Activated T-helper 2 cell treated with anti-CD3 and anti-CD28 coated beads, Interferon-gamma antibody, Interleukin-2, Interleukin-4, amounts not matched to agents 10 μg/mL and 5 μg/mL and 100 μg/mL, durations not matched to agents 14 hours and 24 hours and 36 hours (primary cell): ENCODE measurements at regions not wholly inside any gene's neighbourhood (a gene's known extent, or its start where the extent isn't known, plus 50 kb on each side); places are given as distances from the start of the nearest gene placed in this dataset.
"Not testable (repeated sequence)": the region's sequence is repeated elsewhere in the genome, so short reads cannot be mapped to it uniquely, and the experiment has no call there.

Source experiments
- DNase-seq: peaks from one replicate; pipeline ENCODE4 v3.0.0; 2021; ENCODE audit warnings: low spot score
- H3K27ac Mint-ChIP-seq: one replicate; pipeline ENCODE4 v1.8.0; 2021; ENCODE audit warnings: mixed read lengths
- H3K27me3 Mint-ChIP-seq: one replicate; pipeline ENCODE4 v1.8.0; 2021; ENCODE audit warnings: low read depth, mixed read lengths
- H3K36me3 Mint-ChIP-seq: one replicate; pipeline ENCODE4 v1.8.0; 2021; ENCODE audit warnings: low read depth, mixed read lengths
- H3K4me1 Mint-ChIP-seq: one replicate; pipeline ENCODE4 v1.8.0; 2021; ENCODE audit warnings: low read depth, mixed read lengths
- H3K4me3 Mint-ChIP-seq: one replicate; pipeline ENCODE4 v1.8.0; 2021; ENCODE audit warnings: low read depth, mild to moderate bottlenecking, moderate library complexity, mixed read lengths
- H3K9me3 Mint-ChIP-seq: one replicate; pipeline ENCODE4 v1.8.0; 2021; ENCODE audit warnings: mixed read lengths
- intact Hi-C: fragments of 100-400 bp; cut with micrococcal nuclease; formaldehyde crosslinking; loops from one replicate; pipeline ENCODE4 v1.15.1; 2023

DNA sequence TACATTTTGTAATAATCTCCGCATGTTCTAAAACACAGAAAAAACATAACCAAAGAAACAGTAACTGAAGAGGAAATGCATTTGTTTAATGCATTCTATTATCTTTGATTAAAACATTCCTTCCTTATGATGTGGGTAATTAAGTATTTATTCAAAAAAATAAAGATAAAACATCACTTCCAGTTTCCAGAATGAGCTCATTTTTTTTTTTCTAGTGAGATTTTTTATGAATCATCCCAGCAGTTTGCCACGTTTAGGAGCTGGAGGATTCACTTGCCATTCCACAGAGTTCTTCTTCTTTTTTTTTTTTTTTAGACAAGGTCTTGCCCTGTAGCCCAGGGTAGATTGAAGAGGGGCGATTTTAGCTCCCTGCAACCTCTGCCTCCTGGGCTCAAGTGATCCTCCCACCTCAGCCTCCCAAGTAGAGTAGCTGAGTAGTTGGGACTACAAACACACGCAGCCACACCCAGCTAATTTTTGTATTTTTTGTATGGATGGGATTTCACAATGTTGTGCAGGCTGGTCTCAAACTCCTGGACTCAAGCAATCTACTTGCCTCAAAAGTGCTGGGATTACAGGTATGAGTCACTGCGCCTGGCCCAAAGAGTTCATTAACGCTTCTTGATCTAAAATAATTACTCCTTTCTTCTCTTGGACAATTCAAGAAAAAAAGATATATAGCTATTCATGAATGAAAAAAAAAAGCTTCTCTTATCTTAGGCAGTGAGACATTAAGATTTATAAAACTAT is 177.3 kb downstream of the DKK1 start:
- intact Hi-C loops: no loop called here
- Mint-ChIP-seq H3K4me1 (no peaks in the 10 kb centered on the region), H3K27me3 (no peaks in the 10 kb centered on the region), H3K4me3 (no peak overlapping the region), H3K9me3 (peaks cover 7% of the 10 kb centered on the region), H3K36me3 (no peaks in the 10 kb centered on the region), H3K27ac (no peak overlapping the region)
- DNase-seq: no peak

DNA sequence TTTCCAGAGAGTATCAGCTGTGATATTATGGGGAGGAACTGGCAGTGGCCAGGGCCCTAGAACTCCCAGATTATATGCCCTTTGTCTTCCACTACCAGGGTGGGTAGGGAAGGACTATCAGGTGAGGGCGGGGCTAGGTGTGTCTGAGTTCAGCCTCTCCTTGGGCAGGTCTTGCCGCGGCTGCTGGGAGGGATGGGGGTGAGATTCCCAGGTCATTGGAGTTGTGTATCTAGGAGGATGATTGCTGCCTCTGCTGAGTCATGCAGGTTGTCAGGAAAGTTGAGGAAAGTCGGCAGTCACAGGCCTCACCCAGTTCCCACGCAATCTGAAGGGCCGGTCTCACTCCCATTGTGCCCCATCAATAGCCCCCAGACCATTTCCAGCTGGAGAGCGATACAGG is 185.2 kb downstream of the DKK1 start:
- Mint-ChIP-seq H3K4me1 (no peaks in the 10 kb centered on the region), H3K9me3 (peaks cover 38% of the 10 kb centered on the region), H3K27me3 (no peaks in the 10 kb centered on the region), H3K36me3 (no peaks in the 10 kb centered on the region), H3K4me3 (no peak overlapping the region), H3K27ac (no peak overlapping the region)
- no peak for DNase-seq
- intact Hi-C loops: no loop called here

DNA sequence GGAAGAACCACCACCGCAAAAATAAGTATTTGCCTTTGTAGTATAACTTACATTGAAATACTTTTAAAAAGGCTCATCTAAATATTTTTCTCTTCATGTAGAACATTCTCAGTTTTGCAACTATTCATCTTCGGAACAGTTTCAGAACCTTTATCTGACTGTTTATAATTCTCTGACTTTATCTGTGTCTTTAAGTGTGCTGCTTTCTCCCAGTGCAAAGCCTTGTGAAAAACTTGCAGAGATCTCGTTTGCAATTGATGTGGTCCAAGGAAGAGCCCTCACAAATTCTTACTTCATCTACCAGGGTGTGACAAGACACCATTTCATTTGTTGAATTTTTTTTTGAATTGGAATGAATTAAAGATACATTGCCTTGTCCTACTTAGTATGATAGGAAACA is 186.4 kb downstream of the DKK1 start:
- no peak overlapping the region for H3K27ac Mint-ChIP-seq
- H3K9me3 Mint-ChIP-seq: peaks cover 47% of the 10 kb centered on the region
- no peaks in the 10 kb centered on the region for H3K36me3 Mint-ChIP-seq
- intact Hi-C loops: no loop called here
- H3K4me1 Mint-ChIP-seq: no peaks in the 10 kb centered on the region
- no peak for DNase-seq
- H3K4me3 Mint-ChIP-seq: no peak overlapping the region
- no peaks in the 10 kb centered on the region for H3K27me3 Mint-ChIP-seq

DNA sequence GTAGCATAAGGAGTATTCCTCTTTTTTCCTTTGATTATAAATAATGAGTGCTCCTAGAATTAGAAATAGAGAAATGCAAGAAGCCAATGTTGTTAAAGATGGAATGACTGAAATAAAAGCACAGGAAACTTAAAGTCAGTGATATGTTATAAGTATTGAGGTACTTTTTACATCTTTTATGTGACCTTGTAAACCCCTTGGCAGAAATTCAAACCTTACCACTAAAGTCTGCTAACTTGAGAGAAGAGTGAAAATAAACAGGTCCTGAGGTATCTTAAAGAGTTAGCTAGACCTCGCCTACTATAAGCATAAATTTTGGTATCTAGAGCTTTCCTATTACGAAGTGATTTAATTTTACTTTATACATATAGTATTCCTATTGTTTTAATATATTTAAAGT is 188.2 kb downstream of the DKK1 start:
- H3K36me3 Mint-ChIP-seq: no peaks in the 10 kb centered on the region

DNA sequence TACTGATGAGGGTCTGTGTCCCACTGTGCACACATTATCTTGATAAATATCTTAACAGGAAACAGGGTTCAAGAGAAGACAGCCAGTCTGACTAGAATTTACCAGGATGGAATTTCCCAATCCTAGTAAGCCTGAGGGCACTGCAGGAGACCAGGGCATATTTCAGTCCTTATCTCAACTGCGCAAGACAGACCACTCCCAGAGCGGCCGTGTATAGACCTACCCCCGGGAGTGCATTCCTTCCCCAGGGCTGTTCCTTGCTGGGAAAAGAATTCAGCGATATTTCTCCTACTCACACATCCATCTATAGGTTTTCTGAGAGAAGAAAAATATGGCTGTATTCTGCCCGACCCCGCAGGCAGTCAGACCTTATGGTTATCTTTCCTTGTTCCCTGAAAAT is 191.3 kb downstream of the DKK1 start:
- intact Hi-C loops, H3K4me3 Mint-ChIP-seq, H3K4me1 Mint-ChIP-seq, H3K27me3 Mint-ChIP-seq, DNase-seq, H3K27ac Mint-ChIP-seq, H3K36me3 Mint-ChIP-seq: not testable (repeated sequence)
- H3K9me3 Mint-ChIP-seq: peaks cover 31% of the 10 kb centered on the region

More for the DNA sequence above, 188.2 kb downstream of the DKK1 start:
- no peak for DNase-seq
- Mint-ChIP-seq H3K4me1 (no peaks in the 10 kb centered on the region), H3K4me3 (no peak overlapping the region), H3K9me3 (peaks cover 37% of the 10 kb centered on the region), H3K27me3 (no peaks in the 10 kb centered on the region), H3K27ac (no peak overlapping the region)
- intact Hi-C loops: no loop called here

DNA sequence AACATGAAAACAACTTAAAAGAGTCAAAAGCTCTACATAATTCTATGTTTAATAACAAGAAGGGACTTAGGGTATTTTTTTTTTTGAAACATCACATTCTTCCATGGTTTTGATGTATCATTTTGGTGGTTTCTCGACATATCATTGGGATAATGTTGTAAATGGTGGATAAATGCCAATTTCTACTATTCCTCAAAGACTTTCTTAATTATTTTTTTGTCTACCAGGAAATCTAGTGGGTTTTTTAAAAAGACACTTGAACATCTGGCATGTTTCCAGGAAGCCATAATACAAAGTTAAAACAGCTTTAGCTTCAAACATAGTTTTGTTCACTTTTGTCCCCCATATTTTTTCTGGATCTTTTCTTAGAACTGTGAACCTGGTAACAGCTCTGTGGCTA is 200.4 kb downstream of the DKK1 start:
- H3K4me3 Mint-ChIP-seq: no peak overlapping the region
- no peak for DNase-seq
- H3K27ac Mint-ChIP-seq: no peak overlapping the region
- no peaks in the 10 kb centered on the region for H3K36me3 Mint-ChIP-seq
- H3K9me3 Mint-ChIP-seq: peaks cover 25% of the 10 kb centered on the region
- H3K27me3 Mint-ChIP-seq: no peaks in the 10 kb centered on the region
- intact Hi-C loops: no loop called here
- no peaks in the 10 kb centered on the region for H3K4me1 Mint-ChIP-seq

DNA sequence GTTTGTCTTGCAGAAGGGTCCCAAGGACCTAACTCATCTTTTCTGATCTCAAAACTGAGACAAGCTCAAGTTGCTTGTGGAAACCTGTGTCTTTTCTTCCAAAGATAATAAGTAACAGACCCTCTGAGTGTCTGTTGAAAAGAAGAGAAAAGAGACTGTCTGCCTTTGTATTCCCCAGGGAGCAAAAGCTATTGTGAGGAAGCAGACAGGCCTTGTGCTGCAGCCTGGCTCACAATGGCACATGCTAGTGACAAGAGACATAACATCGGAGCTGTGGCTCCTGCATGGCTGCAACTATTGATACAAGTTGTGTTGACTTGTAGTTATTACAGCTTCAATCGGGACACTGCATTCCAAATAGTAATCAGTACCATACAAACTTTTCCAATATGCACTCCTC is 202.9 kb downstream of the DKK1 start:
- no peaks in the 10 kb centered on the region for H3K27me3 Mint-ChIP-seq
- H3K4me1 Mint-ChIP-seq: no peaks in the 10 kb centered on the region
- DNase-seq: no peak
- H3K36me3 Mint-ChIP-seq: no peaks in the 10 kb centered on the region
- peaks cover 14% of the 10 kb centered on the region for H3K9me3 Mint-ChIP-seq
- intact Hi-C loops: no loop called here
- no peak overlapping the region for H3K4me3 Mint-ChIP-seq
- H3K27ac Mint-ChIP-seq: no peak overlapping the region

DNA sequence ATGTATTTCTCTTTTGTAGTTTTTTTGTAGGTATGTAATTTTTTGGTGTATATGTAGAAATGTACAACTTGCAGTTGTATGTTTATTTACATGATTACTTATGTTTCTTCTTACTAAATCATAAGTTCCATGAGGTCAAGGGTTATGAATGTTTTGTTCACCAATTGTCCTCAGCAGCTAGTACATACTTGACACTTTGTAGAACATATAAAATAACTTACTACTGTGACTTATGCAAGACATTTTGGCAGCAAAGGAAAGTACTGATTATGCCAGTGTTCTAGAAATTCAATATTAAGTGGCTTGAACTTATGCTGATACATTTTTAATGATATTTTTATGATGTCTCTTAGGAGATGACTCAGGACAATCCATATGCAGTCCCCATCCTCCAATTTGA is 209.6 kb downstream of the DKK1 start:
- Mint-ChIP-seq H3K4me1 (no peaks in the 10 kb centered on the region), H3K27ac (no peak overlapping the region), H3K9me3 (peaks cover 10% of the 10 kb centered on the region), H3K27me3 (no peaks in the 10 kb centered on the region), H3K4me3 (no peak overlapping the region), H3K36me3 (no peaks in the 10 kb centered on the region)
- intact Hi-C loops: no loop called here
- no peak for DNase-seq

DNA sequence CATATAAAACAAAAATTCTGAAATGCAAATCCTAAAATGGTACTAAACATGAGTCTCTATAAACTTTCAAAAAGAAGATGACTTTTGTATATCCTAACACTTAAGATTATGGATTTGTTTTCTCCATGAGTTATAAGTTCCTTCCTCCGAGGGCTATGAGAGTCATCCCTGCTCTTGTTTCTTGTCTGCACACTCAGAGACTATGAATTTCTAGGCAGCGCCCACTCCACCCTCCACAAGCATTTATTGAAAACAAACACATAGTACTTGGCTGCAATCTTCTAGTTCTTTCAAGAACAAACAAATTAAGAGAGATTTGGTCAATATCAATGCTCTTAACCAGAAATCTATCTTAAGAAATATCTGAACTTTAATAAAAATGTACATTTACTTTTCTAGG is 211.7 kb downstream of the DKK1 start:
- Mint-ChIP-seq H3K9me3 (peaks cover 17% of the 10 kb centered on the region), H3K4me3 (no peak overlapping the region), H3K27ac (no peak overlapping the region), H3K4me1 (no peaks in the 10 kb centered on the region), H3K27me3 (no peaks in the 10 kb centered on the region), H3K36me3 (no peaks in the 10 kb centered on the region)
- no peak for DNase-seq
- intact Hi-C loops: no loop called here

DNA sequence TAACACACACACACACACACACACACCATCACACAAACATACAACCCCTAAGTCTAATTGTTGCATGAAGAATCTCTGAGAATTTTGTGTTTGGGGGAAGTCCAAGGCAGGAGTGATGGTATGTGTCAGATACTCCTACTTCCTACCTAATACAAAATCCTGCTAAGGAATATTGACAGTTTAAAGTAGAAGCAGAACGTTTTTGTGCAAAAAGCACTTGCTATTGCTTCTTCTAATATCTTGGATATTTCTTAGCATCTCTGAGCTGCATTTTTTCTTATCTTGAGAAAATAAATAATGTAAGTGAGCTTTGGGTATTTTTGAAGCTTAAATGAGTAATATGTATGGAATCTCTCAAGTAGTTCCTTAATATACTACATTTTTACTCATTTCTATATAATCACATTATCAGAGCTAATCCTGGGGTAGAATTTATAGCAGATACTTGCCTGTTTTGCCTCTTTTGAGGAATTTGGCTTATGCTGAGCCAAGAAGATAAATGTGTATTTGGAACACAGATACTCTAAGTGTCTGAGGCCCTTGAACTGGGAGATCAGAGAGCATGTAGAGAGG is 212.3 kb downstream of the DKK1 start:
- Mint-ChIP-seq H3K27me3 (no peaks in the 10 kb centered on the region), H3K4me1 (no peaks in the 10 kb centered on the region), H3K9me3 (peaks cover 17% of the 10 kb centered on the region), H3K27ac (no peak overlapping the region), H3K36me3 (no peaks in the 10 kb centered on the region), H3K4me3 (no peak overlapping the region)
- no peak for DNase-seq
- intact Hi-C loops: no loop called here

DNA sequence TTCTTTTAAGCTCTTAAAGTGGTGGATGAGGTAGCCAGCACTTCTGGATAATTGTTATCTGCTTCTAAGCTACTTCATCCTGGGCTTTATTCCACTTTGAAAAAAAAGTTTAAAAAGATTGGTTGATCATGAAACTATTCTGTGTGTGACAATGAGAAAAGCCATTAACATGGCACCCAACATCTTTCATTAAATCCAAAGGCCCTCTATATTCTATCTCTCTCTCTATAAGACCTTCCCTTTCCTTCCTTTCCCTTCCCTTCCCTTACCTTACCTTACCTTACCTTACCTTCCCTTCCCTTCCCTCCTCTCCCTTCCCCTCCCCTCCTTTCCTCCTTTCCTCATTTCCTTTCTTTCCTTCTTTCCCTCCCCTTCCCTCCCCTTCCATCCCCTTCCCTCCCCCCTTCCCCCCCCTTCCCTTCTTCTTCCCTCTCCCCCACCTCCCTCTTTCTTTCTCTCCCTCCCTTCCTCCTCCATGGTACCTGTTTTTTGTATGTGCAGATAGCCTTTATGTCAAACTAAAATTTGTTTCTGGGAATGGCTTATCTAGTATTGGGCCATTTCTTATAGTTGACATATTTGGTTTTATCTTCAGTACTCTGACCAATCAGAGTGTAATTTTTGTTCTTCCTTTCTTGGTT is 218.7 kb downstream of the DKK1 start:
- H3K27me3 Mint-ChIP-seq: no peaks in the 10 kb centered on the region
- H3K27ac Mint-ChIP-seq: no peak overlapping the region
- H3K36me3 Mint-ChIP-seq: no peaks in the 10 kb centered on the region
- intact Hi-C loops: no loop called here
- DNase-seq: no peak
- H3K4me1 Mint-ChIP-seq: no peaks in the 10 kb centered on the region
- no peak overlapping the region for H3K4me3 Mint-ChIP-seq
- H3K9me3 Mint-ChIP-seq: peaks cover 6% of the 10 kb centered on the region

DNA sequence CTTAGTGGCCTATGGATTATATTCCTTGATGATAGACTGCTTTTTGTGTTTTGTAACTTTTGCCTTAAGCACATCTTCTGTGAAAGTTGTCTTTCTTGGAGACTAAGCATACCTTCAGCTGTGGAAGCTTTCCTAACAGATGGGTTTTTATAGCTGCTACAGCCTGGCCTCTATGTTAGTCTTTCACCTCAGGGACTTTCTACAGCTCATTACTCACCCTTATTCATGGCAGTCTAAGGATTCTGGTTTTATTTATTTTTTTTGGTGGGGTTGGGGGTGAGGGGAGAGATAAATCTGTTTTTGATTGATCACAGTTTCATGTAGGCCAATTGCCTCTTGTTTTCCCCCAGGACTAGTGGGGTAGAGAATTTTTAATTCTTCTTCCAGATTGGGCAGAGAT is 219.9 kb downstream of the DKK1 start:
- no peaks in the 10 kb centered on the region for H3K36me3 Mint-ChIP-seq
- H3K9me3 Mint-ChIP-seq: peaks cover 6% of the 10 kb centered on the region
- no peaks in the 10 kb centered on the region for H3K27me3 Mint-ChIP-seq
- intact Hi-C loops: no loop called here
- no peak overlapping the region for H3K4me3 Mint-ChIP-seq
- H3K27ac Mint-ChIP-seq: no peak overlapping the region
- H3K4me1 Mint-ChIP-seq: no peaks in the 10 kb centered on the region
- DNase-seq: no peak

DNA sequence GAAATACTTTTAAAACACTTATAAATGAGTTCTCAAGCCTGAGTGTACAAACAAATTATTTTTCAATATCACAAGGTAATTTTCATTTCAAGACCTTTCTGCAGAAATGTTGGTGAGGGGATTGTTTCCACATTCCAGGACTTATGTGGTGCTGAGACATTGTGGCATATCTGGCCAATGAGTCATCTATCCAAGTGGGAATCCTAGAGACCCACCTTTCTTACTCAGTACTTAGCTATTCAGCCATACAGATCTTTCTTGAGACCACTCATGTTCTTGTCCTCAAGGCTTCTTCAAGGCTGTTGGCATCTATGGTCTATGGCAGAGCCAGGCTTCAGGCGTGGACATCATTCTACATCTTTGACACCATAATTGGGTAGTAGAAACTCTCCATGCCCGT is 225.4 kb downstream of the DKK1 start:
- no peak overlapping the region for H3K27ac Mint-ChIP-seq
- H3K9me3 Mint-ChIP-seq: peaks cover 15% of the 10 kb centered on the region
- H3K4me3 Mint-ChIP-seq: no peak overlapping the region
- no peaks in the 10 kb centered on the region for H3K4me1 Mint-ChIP-seq
- DNase-seq: no peak
- intact Hi-C loops: no loop called here
- no peaks in the 10 kb centered on the region for H3K36me3 Mint-ChIP-seq
- no peaks in the 10 kb centered on the region for H3K27me3 Mint-ChIP-seq
